WERI-Rb-1 (cell line): ENCODE measurements at regions not wholly inside any gene's neighbourhood (a gene's known extent, or its start where the extent isn't known, plus 50 kb on each side); places are given as distances from the start of the nearest gene placed in this dataset.

Experiments used
- DNase-seq: peaks from one replicate; pipeline ENCODE4 v3.0.0-alpha.2; 2020
- H3K27ac ChIP-seq: fragments of 250-450 bp; sonication (Bioruptor Pico); 2 replicates; pipeline ENCODE4 v1.5.1; 2020; ENCODE audit warnings: mild to moderate bottlenecking, moderate library complexity
- H3K27me3 ChIP-seq: fragments of 250-450 bp; sonication (Bioruptor Pico); 2 replicates; pipeline ENCODE4 v1.5.1; 2021; ENCODE audit warnings: mild to moderate bottlenecking, low read depth, moderate library complexity; ENCODE audit not compliant: insufficient read depth, severe bottlenecking
- H3K36me3 ChIP-seq: fragments of 250-450 bp; sonication (Bioruptor Pico); 2 replicates; pipeline ENCODE4 v1.5.1; 2020; ENCODE audit warnings: mild to moderate bottlenecking, moderate library complexity
- H3K4me3 ChIP-seq: 2 replicates; pipeline ENCODE4 v1.5.1; 2011; ENCODE audit warnings: low read depth, mild to moderate bottlenecking, control low read depth, low read length
- H3K9me3 ChIP-seq: fragments of 250-450 bp; sonication (Bioruptor Pico); 2 replicates; pipeline ENCODE4 v1.5.1; 2021; ENCODE audit warnings: mild to moderate bottlenecking, moderate library complexity; ENCODE audit not compliant: severe bottlenecking
- TF ChIP-seq, protein P1 (sequence below): IDR thresholded peaks from 2 replicates; pipeline ENCODE4 v1.5.1; 2011; ENCODE audit warnings: low read depth, mild to moderate bottlenecking, control low read depth, inconsistent platforms, low read length

DNA sequence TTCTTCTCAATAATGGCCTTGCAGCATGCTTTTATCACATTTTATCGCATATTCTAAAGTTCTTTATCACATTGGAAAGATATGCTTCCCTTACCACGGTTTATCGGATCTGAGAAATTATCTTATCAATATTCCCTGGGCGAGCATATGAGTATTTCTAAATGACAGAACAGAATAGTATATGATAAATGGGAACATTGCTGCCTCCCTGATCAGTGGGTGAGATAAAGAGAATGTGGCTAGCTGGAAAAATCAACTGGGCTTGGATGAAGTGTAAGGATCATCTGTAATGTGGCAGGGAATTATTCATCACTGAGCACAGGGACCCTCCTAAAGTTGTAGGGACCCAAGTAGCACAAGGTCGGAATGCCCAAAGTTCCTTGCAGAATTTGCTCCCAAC is 667.4 kb upstream of the NRP1 start:
- Histone ChIP-seq H3K27ac (no peak overlapping the region), H3K9me3 (no peaks in the 10 kb centered on the region), H3K36me3 (no peaks in the 10 kb centered on the region), H3K4me3 (no peak overlapping the region), H3K27me3 (no peaks in the 10 kb centered on the region)
- TF ChIP-seq, protein P1, sequence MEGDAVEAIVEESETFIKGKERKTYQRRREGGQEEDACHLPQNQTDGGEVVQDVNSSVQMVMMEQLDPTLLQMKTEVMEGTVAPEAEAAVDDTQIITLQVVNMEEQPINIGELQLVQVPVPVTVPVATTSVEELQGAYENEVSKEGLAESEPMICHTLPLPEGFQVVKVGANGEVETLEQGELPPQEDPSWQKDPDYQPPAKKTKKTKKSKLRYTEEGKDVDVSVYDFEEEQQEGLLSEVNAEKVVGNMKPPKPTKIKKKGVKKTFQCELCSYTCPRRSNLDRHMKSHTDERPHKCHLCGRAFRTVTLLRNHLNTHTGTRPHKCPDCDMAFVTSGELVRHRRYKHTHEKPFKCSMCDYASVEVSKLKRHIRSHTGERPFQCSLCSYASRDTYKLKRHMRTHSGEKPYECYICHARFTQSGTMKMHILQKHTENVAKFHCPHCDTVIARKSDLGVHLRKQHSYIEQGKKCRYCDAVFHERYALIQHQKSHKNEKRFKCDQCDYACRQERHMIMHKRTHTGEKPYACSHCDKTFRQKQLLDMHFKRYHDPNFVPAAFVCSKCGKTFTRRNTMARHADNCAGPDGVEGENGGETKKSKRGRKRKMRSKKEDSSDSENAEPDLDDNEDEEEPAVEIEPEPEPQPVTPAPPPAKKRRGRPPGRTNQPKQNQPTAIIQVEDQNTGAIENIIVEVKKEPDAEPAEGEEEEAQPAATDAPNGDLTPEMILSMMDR = no peak
- DNase-seq = no peak

DNA sequence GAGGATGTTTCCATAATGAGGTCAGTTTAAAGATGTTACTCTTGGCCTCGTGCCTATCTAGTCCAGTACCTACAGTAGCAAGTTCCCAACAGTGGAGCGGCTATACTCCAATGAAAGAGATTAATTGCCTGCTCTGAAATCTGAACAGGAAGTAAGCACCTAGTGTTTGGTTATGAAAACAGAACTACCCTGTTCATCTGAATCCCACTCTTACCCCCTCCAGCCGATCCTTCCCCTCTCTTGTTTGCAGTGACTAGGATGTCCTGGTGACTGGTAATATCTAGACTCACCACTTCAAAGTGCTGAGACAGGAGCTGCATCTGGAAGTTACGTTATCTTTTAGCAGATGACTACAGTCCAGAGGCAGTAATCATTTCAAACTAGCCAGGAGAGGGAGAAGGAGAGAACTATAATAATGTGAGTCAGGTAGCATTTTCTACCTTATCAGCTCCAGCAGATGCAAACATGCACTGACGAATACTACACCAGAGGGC is 666.7 kb upstream of the NRP1 start:
- H3K9me3 ChIP-seq = no peaks in the 10 kb centered on the region
- no peak overlapping the region for H3K27ac ChIP-seq
- H3K27me3 ChIP-seq = no peaks in the 10 kb centered on the region
- H3K36me3 ChIP-seq = no peaks in the 10 kb centered on the region
- H3K4me3 ChIP-seq = no peak overlapping the region
- TF ChIP-seq, protein P1 = no peak
- no peak for DNase-seq

DNA sequence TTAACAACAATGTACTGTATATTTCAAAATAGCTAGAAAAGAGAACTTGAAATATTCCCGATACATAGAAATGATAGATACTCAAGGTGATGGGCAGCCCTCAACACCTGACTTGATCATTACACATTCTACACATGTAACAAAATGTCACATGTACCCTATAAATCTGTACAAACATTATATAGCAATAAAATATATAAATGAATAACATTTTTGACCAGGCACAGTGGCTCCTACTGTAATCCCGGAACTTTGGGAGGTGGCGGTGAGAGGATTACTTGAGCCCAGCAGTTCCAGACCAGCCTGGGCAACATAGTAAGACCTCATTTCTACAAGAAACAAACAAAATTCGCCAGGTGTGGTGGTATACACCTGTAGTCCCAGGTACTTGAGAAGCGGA is 659.5 kb upstream of the NRP1 start:
- no peaks in the 10 kb centered on the region for H3K27me3 ChIP-seq
- H3K27ac ChIP-seq = no peak overlapping the region
- no peaks in the 10 kb centered on the region for H3K9me3 ChIP-seq
- TF ChIP-seq, protein P1 = no peak
- DNase-seq = no peak
- H3K36me3 ChIP-seq = no peaks in the 10 kb centered on the region
- no peak overlapping the region for H3K4me3 ChIP-seq

DNA sequence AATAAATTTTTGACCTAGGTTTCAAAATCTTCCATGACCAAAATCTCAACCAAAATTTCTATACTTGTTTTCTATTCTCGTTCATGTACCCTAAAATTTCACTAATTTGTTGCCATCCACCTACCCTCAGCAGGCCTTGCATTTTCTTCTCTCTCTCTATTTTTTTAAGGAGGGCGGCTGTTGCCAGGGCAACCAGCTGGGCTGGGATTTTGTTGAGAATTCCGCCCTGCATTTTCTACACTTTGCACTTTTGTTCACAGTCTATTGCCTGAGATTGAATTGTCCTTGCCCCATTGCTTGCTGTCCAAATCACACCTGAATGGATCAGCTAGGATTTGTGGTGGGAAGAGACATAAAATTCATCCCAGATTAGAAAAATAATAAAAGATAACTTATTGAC is 657.5 kb upstream of the NRP1 start:
- no peak overlapping the region for H3K27ac ChIP-seq
- no peaks in the 10 kb centered on the region for H3K36me3 ChIP-seq
- TF ChIP-seq, protein P1 = no peak
- H3K9me3 ChIP-seq = no peaks in the 10 kb centered on the region
- no peak overlapping the region for H3K4me3 ChIP-seq
- no peaks in the 10 kb centered on the region for H3K27me3 ChIP-seq
- no peak for DNase-seq

DNA sequence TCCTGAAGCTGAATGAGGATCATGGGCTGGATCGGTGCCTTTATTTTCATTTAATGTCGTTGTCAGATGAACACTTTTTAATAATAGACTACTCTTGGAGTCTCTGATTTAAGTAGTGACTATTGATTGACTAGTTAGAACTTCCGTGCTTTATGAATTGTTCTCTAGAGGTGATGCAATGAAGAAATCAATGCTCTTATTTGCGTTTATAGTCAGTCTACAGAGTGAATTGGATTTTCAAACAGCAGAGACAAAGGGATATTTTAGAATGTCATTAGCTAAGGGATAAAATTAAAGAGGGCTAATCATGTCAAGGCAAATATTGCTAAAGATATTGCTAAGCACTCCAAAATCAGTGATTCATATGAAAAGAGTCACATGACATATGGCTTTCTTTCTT is 652.0 kb upstream of the NRP1 start:
- TF ChIP-seq, protein P1 = no peak
- Histone ChIP-seq H3K27me3 (no peaks in the 10 kb centered on the region), H3K36me3 (no peaks in the 10 kb centered on the region), H3K9me3 (no peaks in the 10 kb centered on the region), H3K27ac (no peak overlapping the region), H3K4me3 (no peak overlapping the region)
- DNase-seq = no peak

DNA sequence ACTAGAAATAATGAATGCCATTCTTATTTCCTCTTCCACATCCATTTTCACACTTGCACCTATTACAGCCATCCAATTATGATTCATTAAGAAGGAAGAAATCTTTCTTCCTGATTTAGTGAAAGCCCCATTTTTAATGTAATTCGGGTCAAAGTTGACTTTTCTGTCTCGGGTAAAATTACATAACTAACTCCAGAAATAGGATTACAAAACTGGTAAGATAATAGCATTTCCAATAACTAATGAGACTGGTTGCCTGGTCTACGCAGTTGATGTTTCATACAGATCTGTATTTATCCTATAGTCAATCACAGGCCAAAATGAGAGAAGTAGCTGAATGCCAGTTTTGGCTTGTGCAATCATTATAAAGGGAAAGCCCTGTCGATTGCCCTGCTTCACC is 651.5 kb upstream of the NRP1 start:
- no peak overlapping the region for H3K4me3 ChIP-seq

More for the DNA sequence above, 651.5 kb upstream of the NRP1 start:
- TF ChIP-seq, protein P1 = no peak
- no peak overlapping the region for H3K27ac ChIP-seq
- no peaks in the 10 kb centered on the region for H3K27me3 ChIP-seq
- DNase-seq = no peak
- no peaks in the 10 kb centered on the region for H3K36me3 ChIP-seq
- H3K9me3 ChIP-seq = no peaks in the 10 kb centered on the region
